NT2/D1 (cell line): ENCODE measurements at regions not wholly inside any gene's neighbourhood (a gene's known extent, or its start where the extent isn't known, plus 50 kb on each side); places are given as distances from the start of the nearest gene placed in this dataset.

ENCODE experiments used
- SUZ12 ChIP-seq: IDR thresholded peaks from 2 replicates; pipeline ENCODE4 v1.6.1; 2011; ENCODE audit not compliant: insufficient read length, insufficient read depth; ENCODE audit errors: extremely low read depth
- YY1 ChIP-seq: IDR thresholded peaks from 2 replicates; pipeline ENCODE4 v1.6.1; 2011; ENCODE audit not compliant: insufficient read length, insufficient read depth
- ZNF274 ChIP-seq: IDR thresholded peaks from 2 replicates; pipeline ENCODE4 v1.6.1; 2011; ENCODE audit warnings: mild to moderate bottlenecking, low read depth, low read length

DNA sequence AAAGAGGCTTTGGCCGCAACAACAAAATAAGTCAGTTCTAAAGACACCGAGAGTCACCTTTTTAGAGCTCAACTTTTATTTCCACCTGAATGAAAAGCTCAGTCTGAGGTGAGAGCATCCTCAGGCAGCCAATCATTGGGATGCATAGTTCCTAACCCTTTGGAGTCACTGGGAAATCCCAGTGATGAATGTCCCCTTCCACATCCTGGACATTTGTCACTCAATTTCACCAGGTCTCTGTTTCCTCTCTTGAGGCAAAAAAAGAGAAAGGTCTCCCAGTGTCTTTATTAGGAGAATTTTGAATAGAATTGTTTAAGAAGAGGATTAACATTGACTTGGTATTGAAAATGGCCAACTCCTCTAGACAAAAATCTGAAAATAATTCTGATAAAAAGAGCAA is 137.5 kb upstream of the SPRED1 start:
- TF ChIP-seq YY1 (no peak), ZNF274 (no peak), SUZ12 (no peak)
